B cell (primary cell): ENCODE measurements at regions not wholly inside any gene's neighbourhood (a gene's known extent, or its start where the extent isn't known, plus 50 kb on each side); places are given as distances from the start of the nearest gene placed in this dataset.

Experiments
- ATAC-seq: fragments of 200-7000 bp; cut with Tn5 transposase; one replicate; pipeline ENCODE4 v1.10.0; 2021; ENCODE audit warnings: low read depth, mild to moderate bottlenecking, moderate number of reproducible peaks, moderate library complexity
- CTCF ChIA-PET: fragments of 350-600 bp; sonication (Branson Sonifier 250); formaldehyde crosslinking; loops from one replicate; lab custom pipeline; 2021; ENCODE audit warnings: antibody characterized with exemption, inconsistent platforms; lab: Charles Lee
- POLR2A ChIA-PET: fragments of 350-600 bp; sonication (Branson Sonifier 250); formaldehyde crosslinking; loops from one replicate; lab custom pipeline; 2021; ENCODE audit warnings: antibody characterized with exemption; lab: Charles Lee
- DNase-seq: peaks from one replicate; pipeline ENCODE4 v3.0.0; 2013
- H2AFZ ChIP-seq: 2 replicates; pipeline ENCODE4 v1.6.1; 2012; ENCODE audit warnings: mild to moderate bottlenecking, low read depth, low read length; ENCODE audit not compliant: insufficient read depth, poor library complexity, severe bottlenecking
- H3K27ac ChIP-seq, 2 donors: 1 replicate in 1 of 2; 2 replicates in 1 of 2; pipeline ENCODE4 v1.5.1; 2012 to 2013; ENCODE audit warnings: low read length in 2 of 2, mild to moderate bottlenecking in 2 of 2, moderate library complexity in 1 of 2
- H3K27me3 ChIP-seq, 4 experiments: fragments of 200-600 bp in 1 of 4; sonication (generic) in 1 of 4; replicated peaks in 1 of 4; 1 replicate in 2 of 4; 2 replicates in 2 of 4; pipeline versions ENCODE4 v1.6.1 to v1.7.0; 2013 to 2016; ENCODE audit warnings: low read length in 3 of 4, mild to moderate bottlenecking in 2 of 4, mixed read lengths in 1 of 4, moderate library complexity in 1 of 4; ENCODE audit not compliant: insufficient read depth in 4 of 4, control insufficient read depth in 3 of 4; ENCODE audit errors: control extremely low read depth in 1 of 4
- H3K36me3 ChIP-seq, 2 experiments: replicated peaks in 1 of 2; 1 replicate in 1 of 2; 2 replicates in 1 of 2; pipeline versions ENCODE4 v1.6.1 to v1.7.1; 2013; ENCODE audit warnings: low read length in 1 of 2; ENCODE audit not compliant: insufficient read depth in 2 of 2, control insufficient read depth in 1 of 2; ENCODE audit errors: control extremely low read depth in 1 of 2, extremely low read depth in 1 of 2
- H3K4me1 ChIP-seq, 2 donors: fragments of 200-600 bp in 1 of 2; sonication (generic) in 1 of 2; 1 replicate in 1 of 2; 2 replicates in 1 of 2; pipeline versions ENCODE4 v1.5.1 to v1.6.1; 2013 to 2017; ENCODE audit warnings: low read length in 2 of 2; ENCODE audit not compliant: control insufficient read depth in 2 of 2, insufficient read depth in 2 of 2
- H3K4me2 ChIP-seq: replicated peaks from 2 replicates; pipeline ENCODE3; 2012; ENCODE audit warnings: mild to moderate bottlenecking, low read depth, low read length; ENCODE audit not compliant: poor library complexity, severe bottlenecking
- H3K4me3 ChIP-seq, 5 experiments: fragments of 200-600 bp in 1 of 5; sonication (generic) in 1 of 5; 1 replicate in 3 of 5; 2 replicates in 2 of 5; pipeline versions ENCODE4 v1.5.1 to v1.7.0; 2011 to 2016; ENCODE audit warnings: low read length in 4 of 5, mild to moderate bottlenecking in 4 of 5, low read depth in 2 of 5, control low read depth in 1 of 5, moderate library complexity in 1 of 5; ENCODE audit not compliant: insufficient read depth in 1 of 5; ENCODE audit errors: control extremely low read depth in 1 of 5, extremely low read depth in 1 of 5
- H3K79me2 ChIP-seq: fragments of 200-600 bp; sonication (generic); one replicate; pipeline ENCODE4 v1.6.0; 2016; ENCODE audit warnings: low read length; ENCODE audit not compliant: control insufficient read depth, insufficient read depth
- H3K9ac ChIP-seq: fragments of 200-600 bp; sonication (generic); 2 replicates; pipeline ENCODE4 v1.6.1; 2017; ENCODE audit warnings: mild to moderate bottlenecking, low read length, moderate library complexity
- H3K9me3 ChIP-seq, 3 donors: one replicate each; pipeline versions ENCODE4 v1.6.1 to v1.7.1; 2013; ENCODE audit warnings: low read length in 2 of 3; ENCODE audit not compliant: control insufficient read depth in 2 of 3, insufficient read depth in 1 of 3; ENCODE audit errors: control extremely low read depth in 1 of 3
- H4K20me1 ChIP-seq: 2 replicates; pipeline ENCODE4 v1.6.0; 2012; ENCODE audit warnings: mild to moderate bottlenecking, low read length; ENCODE audit not compliant: insufficient read depth, control insufficient read depth, poor library complexity, severe bottlenecking
- H3K27ac Mint-ChIP-seq: one replicate; pipeline ENCODE4 v1.8.0; 2021; ENCODE audit warnings: mixed read lengths
- H3K27me3 Mint-ChIP-seq: one replicate; pipeline ENCODE4 v1.8.0; 2021; ENCODE audit warnings: mixed read lengths
- H3K4me1 Mint-ChIP-seq: one replicate; pipeline ENCODE4 v1.8.0; 2021; ENCODE audit warnings: mixed read lengths
- H3K4me3 Mint-ChIP-seq: one replicate; pipeline ENCODE4 v1.8.0; 2021; ENCODE audit warnings: mixed read lengths
- H3K9me3 Mint-ChIP-seq: one replicate; pipeline ENCODE4 v1.8.0; 2022; ENCODE audit warnings: mixed read lengths; ENCODE audit not compliant: insufficient read depth
- EZH2 ChIP-seq: IDR thresholded peaks from 2 replicates; pipeline ENCODE4 v1.6.1; 2012; ENCODE audit warnings: borderline replicate concordance, low read depth, mild to moderate bottlenecking, moderate library complexity, low read length; ENCODE audit not compliant: insufficient read depth, poor library complexity, severe bottlenecking
- WGBS: methylation state at CpG from one replicate; pipeline ENCODE4 v1.1.5; 2013; ENCODE audit warnings: missing lambda C conversion rate; ENCODE audit not compliant: insufficient coverage; 5-methylcytosine and 5-hydroxymethylcytosine counted together
- intact Hi-C: fragments of 100-400 bp; cut with micrococcal nuclease; formaldehyde crosslinking; loops from one replicate; pipeline ENCODE4 v1.10.0; 2022
- TF ChIP-seq, protein P1 (sequence below): fragments of 200-600 bp; IDR thresholded peaks from one replicate; pipeline ENCODE4 v1.8.0; 2022; ENCODE audit warnings: antibody characterized with exemption, mild to moderate bottlenecking

DNA sequence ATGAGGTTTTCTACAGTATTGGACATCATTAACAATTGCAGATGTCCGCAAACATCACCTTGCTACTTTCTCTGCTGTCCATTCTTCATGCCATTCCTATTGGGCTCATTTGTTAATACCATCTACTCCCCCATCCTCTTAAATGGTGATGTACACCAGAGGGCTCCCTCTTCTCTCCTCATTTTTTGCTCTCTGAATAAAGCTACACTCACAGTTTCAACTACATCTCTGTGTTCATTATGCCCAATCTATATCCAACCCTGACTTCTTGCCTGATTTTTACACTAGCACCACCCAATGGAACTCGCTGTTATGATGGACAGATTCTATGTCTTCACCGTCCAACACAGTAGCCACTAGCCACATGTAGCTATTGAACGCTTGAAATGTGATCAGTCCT is 288.1 kb upstream of the ID4 start:
- DNase-seq (no peak), ATAC-seq (no peak)
- TF ChIP-seq, protein P1, sequence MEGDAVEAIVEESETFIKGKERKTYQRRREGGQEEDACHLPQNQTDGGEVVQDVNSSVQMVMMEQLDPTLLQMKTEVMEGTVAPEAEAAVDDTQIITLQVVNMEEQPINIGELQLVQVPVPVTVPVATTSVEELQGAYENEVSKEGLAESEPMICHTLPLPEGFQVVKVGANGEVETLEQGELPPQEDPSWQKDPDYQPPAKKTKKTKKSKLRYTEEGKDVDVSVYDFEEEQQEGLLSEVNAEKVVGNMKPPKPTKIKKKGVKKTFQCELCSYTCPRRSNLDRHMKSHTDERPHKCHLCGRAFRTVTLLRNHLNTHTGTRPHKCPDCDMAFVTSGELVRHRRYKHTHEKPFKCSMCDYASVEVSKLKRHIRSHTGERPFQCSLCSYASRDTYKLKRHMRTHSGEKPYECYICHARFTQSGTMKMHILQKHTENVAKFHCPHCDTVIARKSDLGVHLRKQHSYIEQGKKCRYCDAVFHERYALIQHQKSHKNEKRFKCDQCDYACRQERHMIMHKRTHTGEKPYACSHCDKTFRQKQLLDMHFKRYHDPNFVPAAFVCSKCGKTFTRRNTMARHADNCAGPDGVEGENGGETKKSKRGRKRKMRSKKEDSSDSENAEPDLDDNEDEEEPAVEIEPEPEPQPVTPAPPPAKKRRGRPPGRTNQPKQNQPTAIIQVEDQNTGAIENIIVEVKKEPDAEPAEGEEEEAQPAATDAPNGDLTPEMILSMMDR, result no peak
- TF ChIP-seq EZH2, result no peak
- H3K4me3 Mint-ChIP-seq, result no peak overlapping the region
- no peaks in the 10 kb centered on the region for H3K9me3 Mint-ChIP-seq
- H4K20me1 ChIP-seq, result no peaks in the 10 kb centered on the region
- no peaks in the 10 kb centered on the region for H3K4me1 ChIP-seq
- H3K27me3 ChIP-seq, result no peaks in the 10 kb centered on the region
- H3K27me3 Mint-ChIP-seq, result no peaks in the 10 kb centered on the region
- no peak overlapping the region for H3K4me3 ChIP-seq
- H3K27ac Mint-ChIP-seq, result no peak overlapping the region
- no peaks in the 10 kb centered on the region for H3K79me2 ChIP-seq
- H2AFZ ChIP-seq, result no peak overlapping the region
- intact Hi-C loops, result no loop called here
- ChIA-PET POLR2A (no interaction called here), CTCF (no interaction called here)
- H3K9ac ChIP-seq, result no peak overlapping the region
- no peaks in the 10 kb centered on the region for H3K36me3 ChIP-seq
- H3K4me2 ChIP-seq, result no peak overlapping the region
- peaks cover 0 to 3% (median 0%) of the 10 kb centered on the region in 3 donors for H3K9me3 ChIP-seq
- H3K27ac ChIP-seq, result no peak overlapping the region
- no peaks in the 10 kb centered on the region for H3K4me1 Mint-ChIP-seq
- 89% methylated on average over 3 of the region's 4 CpGs for WGBS

DNA sequence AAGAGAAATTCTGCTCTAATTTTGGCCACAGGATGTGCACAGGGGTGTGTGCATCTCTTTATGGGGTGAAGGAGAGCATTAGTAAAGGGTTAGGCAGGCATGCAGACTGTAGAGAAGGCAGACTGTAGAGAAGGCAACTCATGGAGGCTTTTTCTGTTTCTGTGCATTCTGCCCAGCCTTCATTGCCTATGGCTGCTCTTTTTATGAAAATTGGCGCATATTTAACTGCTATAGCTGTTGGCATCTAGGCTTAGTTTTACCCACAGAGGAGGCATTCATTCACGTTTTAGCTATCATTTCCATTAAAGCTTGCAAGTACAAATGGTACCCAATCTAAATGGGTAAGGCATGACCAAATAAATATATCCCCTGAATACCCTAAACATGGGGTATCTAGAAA is 286.8 kb upstream of the ID4 start:
- Mint-ChIP-seq H3K27me3 (no peaks in the 10 kb centered on the region), H3K4me1 (no peaks in the 10 kb centered on the region), H3K4me3 (no peak overlapping the region), H3K9me3 (no peaks in the 10 kb centered on the region), H3K27ac (no peak overlapping the region)
- Histone ChIP-seq H3K4me2 (no peak overlapping the region), H3K4me3 (no peak overlapping the region), H3K4me1 (no peaks in the 10 kb centered on the region), H4K20me1 (no peaks in the 10 kb centered on the region), H3K36me3 (no peaks in the 10 kb centered on the region), H2AFZ (no peak overlapping the region), H3K79me2 (no peaks in the 10 kb centered on the region), H3K9ac (no peak overlapping the region), H3K27me3 (no peaks in the 10 kb centered on the region), H3K9me3 (peaks cover 0 to 6% (median 0%) of the 10 kb centered on the region in 3 donors), H3K27ac (no peak overlapping the region)
- POLR2A ChIA-PET, result no interaction called here
- no peak for TF ChIP-seq EZH2
- no peak for DNase-seq
- WGBS, result no CpG with 5 or more reads among the region's 2 CpGs
- ATAC-seq, result no peak
- intact Hi-C loops, result no loop called here
- CTCF ChIA-PET, result no interaction called here
